Putamen (tissue), 1 donor: ENCODE measurements at regions not wholly inside any gene's neighbourhood (a gene's known extent, or its start where the extent isn't known, plus 50 kb on each side); places are given as distances from the start of the nearest gene placed in this dataset.

Source experiments
- DNase-seq: peaks from one replicate; pipeline ENCODE4 v3.0.0-alpha.2; 2016; ENCODE audit warnings: low spot score

DNA sequence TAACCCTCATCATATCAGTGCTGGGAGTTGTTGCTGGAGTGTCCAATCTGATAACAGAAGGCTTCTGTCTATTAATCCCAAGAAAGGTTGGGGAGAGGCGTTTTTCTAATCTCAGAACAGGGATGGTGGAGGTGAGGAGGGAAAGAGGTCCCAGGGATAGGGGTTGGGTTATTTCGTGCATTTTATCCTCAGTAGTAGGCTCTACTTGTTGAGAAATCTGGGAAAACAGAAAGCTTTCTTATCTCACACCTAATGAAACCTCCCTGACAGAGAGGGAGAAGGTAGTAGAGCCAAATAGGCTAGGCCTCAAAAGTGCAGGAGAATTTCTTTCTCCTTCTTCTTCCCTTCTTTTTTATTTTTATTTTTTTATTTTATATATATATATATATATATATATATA is 281.8 kb upstream of the MAP3K7 start:
- no peak for DNase-seq

DNA sequence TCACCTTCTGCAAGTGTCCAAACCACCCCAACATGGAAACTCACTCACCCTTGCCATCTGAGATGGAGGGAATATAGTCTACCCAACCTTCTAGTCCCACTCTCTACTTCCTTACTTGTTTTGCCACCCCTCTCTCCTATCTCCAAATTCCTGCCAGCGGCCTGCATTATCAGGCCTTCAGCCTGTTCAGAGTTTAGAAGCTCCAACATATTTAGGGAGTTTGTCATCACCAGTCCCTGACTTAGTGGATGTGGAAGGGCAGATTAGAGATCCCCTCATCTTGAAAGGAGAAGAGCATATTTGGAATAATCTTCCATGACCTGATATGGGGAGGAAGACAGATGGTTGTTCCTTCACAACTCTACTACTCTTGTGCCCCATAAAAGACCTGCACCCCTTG is 281.4 kb upstream of the MAP3K7 start:
- no peak for DNase-seq

GRCh38 chr6:90865513-90865912 is 278.6 kb upstream of the MAP3K7 start:
- no peak for DNase-seq

DNA sequence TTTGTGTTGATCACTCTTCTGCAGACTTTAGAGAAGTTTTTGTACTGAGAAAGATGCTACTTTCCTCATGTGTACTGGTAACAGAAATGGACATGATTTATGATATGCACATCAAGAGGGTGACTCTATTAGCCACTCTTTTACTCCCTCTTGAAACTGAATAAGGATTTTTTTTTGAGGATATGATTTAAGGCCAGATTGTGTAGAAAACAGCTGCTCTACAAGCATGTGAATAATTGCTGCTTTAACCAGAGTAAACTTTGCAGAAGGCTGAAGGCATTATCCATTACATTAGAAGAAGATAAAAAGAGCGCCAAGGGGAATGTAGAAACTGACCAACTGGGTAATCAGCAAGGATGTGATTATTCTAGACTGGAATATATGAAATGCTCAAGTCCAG is 276.2 kb upstream of the MAP3K7 start:
- DNase-seq, result no peak

GRCh38 chr6:90860822-90861601 is 274.1 kb upstream of the MAP3K7 start:
- DNase-seq, result peak; percentile 37

DNA sequence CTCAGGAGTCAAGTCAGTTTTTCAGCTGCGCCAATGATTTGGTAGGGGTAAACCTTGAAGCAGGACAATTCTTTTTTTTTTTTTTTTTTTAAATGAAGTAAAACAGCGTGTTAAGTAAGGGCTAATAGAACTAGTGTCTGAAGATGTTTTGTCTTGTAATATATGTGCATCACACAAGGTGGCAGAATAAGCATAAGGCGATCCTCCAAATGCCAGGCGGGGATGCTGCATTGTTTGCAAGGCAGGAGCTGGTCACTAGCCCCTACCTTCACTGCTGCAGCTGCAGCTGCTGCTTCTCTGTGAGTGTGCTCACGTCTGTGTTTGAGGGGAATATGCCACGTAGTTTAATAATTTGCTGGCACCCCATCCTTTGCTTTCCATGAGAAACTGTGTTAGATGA is 272.7 kb upstream of the MAP3K7 start:
- no peak for DNase-seq

DNA sequence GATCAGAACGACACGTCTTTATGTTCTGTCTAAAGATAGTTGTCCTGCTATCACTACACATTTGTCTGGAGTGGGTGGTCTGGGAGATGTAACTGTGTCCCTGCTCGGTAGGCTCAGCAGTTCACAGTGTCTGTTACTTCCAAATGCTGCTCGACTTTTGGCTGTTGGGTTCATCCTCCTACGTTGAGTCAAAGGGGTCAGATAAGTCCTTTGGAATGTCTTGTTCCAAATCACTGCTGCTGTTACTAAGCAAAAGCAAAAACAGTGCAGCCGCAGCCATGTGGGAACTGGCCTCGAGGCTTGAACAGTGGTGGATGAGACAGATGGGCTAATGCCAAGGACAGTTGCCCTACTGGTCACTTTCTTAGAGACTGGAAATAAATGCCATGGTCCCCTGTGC is 272.2 kb upstream of the MAP3K7 start:
- DNase-seq, result no peak

DNA sequence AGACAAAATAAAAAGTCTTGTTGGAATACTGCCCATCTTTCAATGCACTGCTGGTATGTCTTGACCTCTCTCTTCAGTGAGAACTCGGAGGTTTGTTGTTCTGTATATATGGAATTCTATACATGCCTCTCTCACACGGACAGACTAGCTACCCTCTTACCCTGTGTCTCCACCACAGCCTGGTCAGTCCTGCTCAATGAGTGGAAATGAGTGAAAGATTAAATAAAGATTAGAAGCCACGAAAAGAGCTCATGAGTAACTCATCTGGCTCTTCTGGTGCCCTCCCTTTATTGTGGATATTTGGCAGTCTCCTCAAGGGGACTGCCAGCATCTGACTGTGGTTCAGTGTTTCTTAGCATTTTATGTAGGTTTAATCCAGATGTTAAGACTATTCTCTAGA is 262.8 kb upstream of the MAP3K7 start:
- DNase-seq, result no peak

GRCh38 chr6:90846824-90847223 is 260.0 kb upstream of the MAP3K7 start:
- DNase-seq, result no peak

DNA sequence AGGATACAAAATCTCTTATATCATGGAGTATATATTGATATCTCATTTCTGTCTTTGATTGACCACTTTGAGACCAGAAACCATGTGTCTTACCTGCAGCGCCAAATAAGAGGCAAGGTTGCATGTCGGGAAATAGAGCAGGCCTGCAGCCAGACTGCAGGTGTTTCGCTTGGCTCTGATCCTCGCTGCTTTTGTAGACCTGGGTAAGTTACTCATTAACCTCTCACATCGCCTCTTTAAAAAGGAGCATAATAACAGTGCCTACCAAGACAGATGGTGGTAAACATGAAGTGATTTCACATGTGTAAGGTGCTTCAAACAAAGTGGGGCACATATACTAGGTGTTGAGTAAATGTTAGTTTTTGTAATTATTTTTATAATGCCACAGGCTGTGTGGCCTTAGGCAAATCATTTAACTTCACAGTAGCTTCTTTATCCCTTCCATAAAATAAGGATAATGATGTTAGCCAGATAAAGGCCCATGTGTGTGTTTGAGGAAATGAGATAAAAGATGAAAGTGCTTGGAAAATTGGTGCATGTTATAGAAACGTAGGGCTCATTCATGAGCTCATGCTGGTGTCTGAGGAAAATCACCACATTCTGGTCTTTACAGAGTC is 248.8 kb upstream of the MAP3K7 start:
- no peak for DNase-seq

- no peak for DNase-seq
Observed at GRCh38 chr6:90829311-90829710, 242.4 kb upstream of the MAP3K7 start.

DNA sequence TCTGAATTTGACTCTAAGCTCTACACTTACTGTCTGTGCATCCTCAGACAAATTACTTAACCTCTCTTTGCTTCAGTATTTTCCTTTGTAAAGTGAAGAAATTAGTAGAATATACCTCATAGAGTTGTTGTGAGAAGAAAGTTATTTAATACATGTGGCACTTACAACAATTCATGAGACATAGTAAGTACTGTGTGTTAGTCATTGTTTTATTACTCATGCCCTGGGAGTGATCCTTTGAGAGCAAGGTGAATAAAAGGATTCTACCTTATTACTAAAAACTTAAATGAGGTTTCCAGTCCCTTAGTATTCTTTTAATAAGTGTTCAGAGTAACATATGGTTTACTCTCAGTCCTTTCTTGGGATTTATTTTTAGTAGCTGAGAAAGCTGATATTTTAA is 233.6 kb upstream of the MAP3K7 start:
- no peak for DNase-seq

GRCh38 chr6:90819483-90819882 is 232.6 kb upstream of the MAP3K7 start:
- peak; percentile 0 for DNase-seq

DNA sequence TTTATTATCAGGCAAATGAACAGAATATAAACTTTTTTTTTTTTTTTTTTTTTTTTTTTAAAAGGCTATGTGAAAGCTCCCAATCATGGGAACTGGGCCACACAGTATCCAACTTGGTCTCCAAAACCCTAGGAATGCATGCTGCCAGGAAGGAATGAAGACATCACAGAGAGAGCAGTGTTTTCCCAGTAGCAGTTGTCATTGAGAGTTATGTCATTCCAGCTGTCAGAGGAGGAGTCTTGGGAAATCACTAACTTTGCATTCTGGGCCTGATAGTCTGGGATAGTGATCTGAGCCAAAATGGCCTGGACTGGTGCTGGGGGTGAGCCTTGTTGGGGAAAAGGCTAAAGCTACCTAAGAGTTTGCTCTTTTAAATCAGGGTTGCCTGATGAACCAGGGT is 231.3 kb upstream of the MAP3K7 start:
- no peak for DNase-seq

GRCh38 chr6:90816764-90817163 is 229.9 kb upstream of the MAP3K7 start:
- DNase-seq, result no peak

DNA sequence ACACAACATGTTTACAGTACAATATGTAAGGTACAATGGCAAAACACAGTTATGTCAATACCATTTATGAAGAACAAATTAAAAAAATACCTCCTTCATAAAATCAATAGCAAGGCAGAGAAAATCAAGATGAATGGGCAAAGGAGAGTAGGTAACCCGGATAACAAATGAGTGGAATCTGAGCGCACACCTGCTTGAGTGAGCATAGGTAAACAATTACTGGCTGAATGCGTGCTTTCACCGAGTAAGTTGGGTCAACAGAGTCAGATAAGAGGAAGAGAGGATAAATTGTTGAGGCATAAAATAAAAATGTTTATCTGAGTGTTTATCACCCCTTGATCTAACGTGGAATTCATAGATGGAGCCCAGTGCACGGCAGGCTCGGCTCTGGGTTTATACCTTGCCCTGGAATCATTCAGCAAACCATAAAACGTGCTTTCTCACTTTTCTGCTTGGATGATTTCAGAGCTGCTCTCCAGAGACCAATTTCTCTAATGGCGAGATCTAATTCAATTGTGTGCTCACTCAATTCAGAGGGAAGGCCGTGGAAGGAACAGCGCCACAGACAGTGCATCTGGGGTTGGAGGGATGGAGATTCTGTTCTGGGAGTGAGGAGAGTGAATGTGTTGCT is 224.8 kb upstream of the MAP3K7 start:
- no peak for DNase-seq

GRCh38 chr6:90809035-90809434 is 222.2 kb upstream of the MAP3K7 start:
- DNase-seq, result no peak

DNA sequence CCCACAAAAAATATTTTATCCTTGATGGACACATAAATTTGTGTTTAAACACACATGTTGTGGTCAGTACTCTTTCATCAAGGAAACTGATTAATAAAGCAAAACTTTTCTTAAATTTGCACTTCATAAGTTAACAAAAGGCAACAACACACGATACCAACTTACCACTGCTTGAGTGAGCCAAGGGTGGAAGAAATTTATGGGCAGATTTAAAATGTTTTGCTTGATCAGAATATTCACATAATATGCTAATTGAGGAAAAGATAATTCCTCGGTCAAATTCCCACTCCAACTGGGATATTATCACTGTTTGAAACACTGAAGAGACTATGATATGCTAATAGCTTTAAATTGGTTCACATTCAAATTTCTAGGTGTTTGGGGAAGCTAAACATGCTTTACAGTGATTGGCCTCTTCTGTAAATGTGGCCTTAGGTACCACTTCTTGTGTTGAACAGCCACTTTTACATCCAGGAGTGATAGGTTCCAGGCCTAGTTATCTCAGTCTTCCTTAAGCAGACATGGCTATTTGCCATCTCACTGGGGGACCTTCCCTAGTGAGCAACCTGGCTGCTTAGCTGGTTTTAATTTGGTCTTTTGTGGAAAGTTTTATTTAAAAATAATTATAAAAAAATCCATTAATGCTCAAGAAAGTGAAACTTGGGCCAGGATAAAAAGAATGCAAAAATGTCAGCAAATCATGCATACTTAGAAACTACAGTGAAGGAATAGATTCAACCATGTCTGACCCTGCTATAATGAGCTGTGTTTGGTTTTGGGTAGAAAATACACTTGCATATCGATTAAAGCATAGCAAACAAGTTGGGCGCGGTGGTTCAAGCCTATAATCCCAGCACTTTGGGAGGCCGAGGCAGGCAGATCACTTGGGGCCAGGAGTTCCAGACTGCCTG is 221.2 kb upstream of the MAP3K7 start:
- DNase-seq, result no peak

DNA sequence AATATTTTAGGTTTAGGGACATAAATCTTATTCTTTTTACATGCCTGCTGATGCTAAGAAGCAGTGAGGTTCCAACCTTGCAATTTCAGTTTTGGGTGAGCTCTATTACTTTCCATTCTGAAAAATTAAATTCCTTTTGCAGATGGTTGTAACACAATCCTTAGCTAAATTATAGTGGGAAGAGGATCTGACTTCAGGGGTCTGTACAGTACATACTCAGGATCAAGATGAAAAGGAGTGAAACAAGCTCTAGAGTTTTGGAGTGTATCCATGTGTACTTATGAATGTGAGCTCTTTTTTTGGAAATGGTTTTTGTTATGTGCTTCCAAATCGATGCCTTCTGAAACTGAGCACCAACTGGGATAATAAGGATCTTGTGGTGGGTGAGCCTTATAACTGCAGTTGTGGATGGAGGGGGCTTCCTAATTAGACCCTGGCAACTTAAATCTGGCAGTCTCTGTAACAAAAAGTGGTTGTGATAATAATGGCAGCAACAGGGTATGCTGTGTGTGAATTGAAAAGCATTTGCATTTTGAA is 218.8 kb upstream of the MAP3K7 start:
- DNase-seq, result no peak

- no peak for DNase-seq
Observed at GRCh38 chr6:90803956-90804355, 217.1 kb upstream of the MAP3K7 start.

DNA sequence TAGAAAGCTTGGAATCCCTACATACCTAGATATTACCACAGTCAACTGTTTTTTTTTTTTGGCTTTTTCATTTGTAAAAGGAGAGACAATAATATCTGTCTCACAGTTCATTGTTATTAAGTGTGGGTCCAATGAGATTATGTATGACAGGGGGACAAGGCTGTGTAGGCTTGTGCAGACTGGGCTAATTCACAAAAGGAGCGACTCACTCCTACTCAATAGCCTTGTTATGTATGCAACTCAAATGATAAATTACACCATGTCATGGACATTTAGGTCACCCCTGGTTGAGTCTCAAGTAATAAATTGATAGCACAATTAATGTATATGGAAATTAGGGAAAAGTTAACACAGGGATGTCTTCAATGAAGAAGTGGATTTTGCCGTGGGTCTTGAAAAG is 208.2 kb upstream of the MAP3K7 start:
- no peak for DNase-seq

GRCh38 chr6:90793771-90794170 is 206.9 kb upstream of the MAP3K7 start:
- DNase-seq, result no peak
